ENCODE measurements at regions not wholly inside any gene's neighbourhood (a gene's known extent, or its start where the extent isn't known, plus 50 kb on each side); places are given as distances from the start of the nearest gene placed in this dataset.

- TF ChIP-seq NFIC (IDR thresholded peaks at IDR 0.05) (no peak), YY1 (IDR thresholded peaks at IDR 0.05; ENCODE audit: low read depth) (no peak), EGR1 (IDR thresholded peaks at IDR 0.05) (no peak), ZBTB7A (IDR thresholded peaks at IDR 0.05; ENCODE audit: low read depth) (no peak), CEBPB (IDR thresholded peaks at IDR 0.05) (no peak), RAD21 (IDR thresholded peaks at IDR 0.05; ENCODE audit: low read depth) (no peak), TCF12 (IDR thresholded peaks at IDR 0.05; ENCODE audit: low read depth) (no peak), FOXM1 (IDR thresholded peaks at IDR 0.05; ENCODE audit: borderline replicate concordance, low read depth) (no peak), TEAD4 (IDR thresholded peaks at IDR 0.05) (no peak), CREB1 (IDR thresholded peaks at IDR 0.05; ENCODE audit: low read depth) (no peak), REST (IDR thresholded peaks at IDR 0.05; ENCODE audit: low read depth) (no peak), TAF1 (IDR thresholded peaks at IDR 0.05; ENCODE audit: low read depth) (no peak), EP300 (IDR thresholded peaks at IDR 0.05; ENCODE audit: borderline replicate concordance) (no peak), MAX (IDR thresholded peaks at IDR 0.05) (no peak)
- TF ChIP-seq, protein P1, sequence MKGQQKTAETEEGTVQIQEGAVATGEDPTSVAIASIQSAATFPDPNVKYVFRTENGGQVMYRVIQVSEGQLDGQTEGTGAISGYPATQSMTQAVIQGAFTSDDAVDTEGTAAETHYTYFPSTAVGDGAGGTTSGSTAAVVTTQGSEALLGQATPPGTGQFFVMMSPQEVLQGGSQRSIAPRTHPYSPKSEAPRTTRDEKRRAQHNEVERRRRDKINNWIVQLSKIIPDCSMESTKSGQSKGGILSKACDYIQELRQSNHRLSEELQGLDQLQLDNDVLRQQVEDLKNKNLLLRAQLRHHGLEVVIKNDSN (IDR thresholded peaks at IDR 0.05): no peak
These were observed 566.6 kb upstream of the CDH8 start for GRCh38 chr16:62602790-62603189.

DNA sequence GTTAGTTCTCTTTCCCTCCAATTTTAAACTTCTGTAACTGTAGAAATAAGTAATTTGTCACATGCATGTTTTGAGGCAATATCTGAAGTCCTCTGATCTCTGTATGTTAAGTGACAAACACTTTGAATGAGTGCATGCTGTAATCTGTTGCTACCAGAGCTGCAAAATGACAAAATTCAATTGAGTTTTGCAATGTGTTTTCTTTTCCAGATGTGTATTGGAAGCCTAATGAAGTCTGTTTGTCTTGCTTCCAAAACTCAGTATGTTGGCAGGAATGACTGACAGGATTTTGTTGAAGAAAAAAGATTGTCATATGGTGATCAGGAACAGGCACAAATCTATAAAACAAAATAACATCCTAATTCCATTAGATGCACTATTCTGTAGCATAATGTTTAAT lies 561.6 kb upstream of the CDH8 start:
- no peak for TF ChIP-seq REST (IDR thresholded peaks at IDR 0.05; ENCODE audit: low read depth)
- no peak for TF ChIP-seq EP300 (IDR thresholded peaks at IDR 0.05; ENCODE audit: borderline replicate concordance)
- TF ChIP-seq, protein P1 (IDR thresholded peaks at IDR 0.05): no peak
- no peak for TF ChIP-seq CEBPB (IDR thresholded peaks at IDR 0.05)
- no peak for TF ChIP-seq MAX (IDR thresholded peaks at IDR 0.05)
- TF ChIP-seq EGR1 (IDR thresholded peaks at IDR 0.05): no peak
- no peak for TF ChIP-seq TEAD4 (IDR thresholded peaks at IDR 0.05)
- TF ChIP-seq ZBTB7A (IDR thresholded peaks at IDR 0.05; ENCODE audit: low read depth): no peak

DNA sequence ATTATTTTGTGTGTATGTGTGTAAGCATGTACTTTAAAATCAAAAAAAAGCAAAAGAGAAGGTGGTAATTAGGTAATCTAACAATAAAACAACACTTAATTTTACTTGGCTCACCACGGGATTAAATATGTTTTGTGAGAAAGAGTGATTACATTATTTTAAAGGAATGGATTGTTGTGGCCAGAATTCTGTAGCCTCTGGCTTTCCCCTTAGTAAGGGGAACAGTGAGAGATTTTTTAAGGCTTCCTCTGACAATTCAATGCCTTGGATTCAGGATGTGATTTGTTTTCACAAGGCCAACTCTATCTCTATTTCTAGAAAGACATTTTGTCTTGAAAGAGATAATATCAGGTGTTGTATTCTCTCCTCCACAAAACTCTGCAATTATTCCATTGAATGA lies 560.3 kb upstream of the CDH8 start:
- no peak for TF ChIP-seq REST (IDR thresholded peaks at IDR 0.05; ENCODE audit: low read depth)
- TF ChIP-seq EGR1 (IDR thresholded peaks at IDR 0.05): no peak
- no peak for TF ChIP-seq TCF12 (IDR thresholded peaks at IDR 0.05; ENCODE audit: low read depth)

- TF ChIP-seq CEBPB (IDR thresholded peaks at IDR 0.05): no peak
- no peak for TF ChIP-seq REST (IDR thresholded peaks at IDR 0.05; ENCODE audit: low read depth)
- TF ChIP-seq TAF1 (IDR thresholded peaks at IDR 0.05; ENCODE audit: low read depth): no peak
- TF ChIP-seq MAX (IDR thresholded peaks at IDR 0.05): no peak
- TF ChIP-seq TEAD4 (IDR thresholded peaks at IDR 0.05): no peak
- TF ChIP-seq EP300 (IDR thresholded peaks at IDR 0.05; ENCODE audit: borderline replicate concordance): no peak
- TF ChIP-seq CREB1 (IDR thresholded peaks at IDR 0.05; ENCODE audit: low read depth): no peak
- TF ChIP-seq NFIC (IDR thresholded peaks at IDR 0.05): no peak
- TF ChIP-seq YY1 (IDR thresholded peaks at IDR 0.05; ENCODE audit: low read depth): no peak
- TF ChIP-seq EGR1 (IDR thresholded peaks at IDR 0.05): no peak
- TF ChIP-seq ZBTB7A (IDR thresholded peaks at IDR 0.05; ENCODE audit: low read depth): no peak
These were observed 559.9 kb upstream of the CDH8 start for GRCh38 chr16:62596125-62596524.
